ENCODE measurements at regions not wholly inside any gene's neighbourhood (a gene's known extent, or its start where the extent isn't known, plus 50 kb on each side); places are given as distances from the start of the nearest gene placed in this dataset.
"Not testable (repeated sequence)": the region's sequence is repeated elsewhere in the genome, so short reads cannot be mapped to it uniquely, and the experiment has no call there.

GRCh38 chrX:87098477-87098876, 419.1 kb upstream of the KLHL4 start:
- DNase-seq = no peak

- DNase-seq = no peak
Measured at GRCh38 chrX:87105131-87105530, 412.5 kb upstream of the KLHL4 start.

DNA sequence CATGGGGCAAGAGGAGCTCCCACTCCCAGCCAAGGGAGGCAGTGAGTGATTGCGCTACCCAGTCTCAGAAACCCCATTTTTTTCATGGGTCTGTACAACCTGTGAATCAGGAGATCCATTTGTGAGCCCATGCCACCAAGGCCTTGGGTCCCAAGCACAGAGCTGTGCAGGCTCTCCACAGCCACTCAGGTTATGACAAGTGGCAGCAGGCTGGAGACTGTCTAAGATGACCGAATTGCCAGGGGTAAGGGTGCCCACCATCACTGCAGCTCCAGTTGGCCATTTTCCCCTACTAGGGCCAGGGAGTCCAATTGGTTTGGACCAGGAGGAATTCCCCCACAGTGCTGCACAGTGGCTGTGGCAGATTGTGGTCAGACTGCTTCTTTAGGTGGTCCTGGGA, 407.5 kb upstream of the KLHL4 start:
- no peak for DNase-seq

DNA sequence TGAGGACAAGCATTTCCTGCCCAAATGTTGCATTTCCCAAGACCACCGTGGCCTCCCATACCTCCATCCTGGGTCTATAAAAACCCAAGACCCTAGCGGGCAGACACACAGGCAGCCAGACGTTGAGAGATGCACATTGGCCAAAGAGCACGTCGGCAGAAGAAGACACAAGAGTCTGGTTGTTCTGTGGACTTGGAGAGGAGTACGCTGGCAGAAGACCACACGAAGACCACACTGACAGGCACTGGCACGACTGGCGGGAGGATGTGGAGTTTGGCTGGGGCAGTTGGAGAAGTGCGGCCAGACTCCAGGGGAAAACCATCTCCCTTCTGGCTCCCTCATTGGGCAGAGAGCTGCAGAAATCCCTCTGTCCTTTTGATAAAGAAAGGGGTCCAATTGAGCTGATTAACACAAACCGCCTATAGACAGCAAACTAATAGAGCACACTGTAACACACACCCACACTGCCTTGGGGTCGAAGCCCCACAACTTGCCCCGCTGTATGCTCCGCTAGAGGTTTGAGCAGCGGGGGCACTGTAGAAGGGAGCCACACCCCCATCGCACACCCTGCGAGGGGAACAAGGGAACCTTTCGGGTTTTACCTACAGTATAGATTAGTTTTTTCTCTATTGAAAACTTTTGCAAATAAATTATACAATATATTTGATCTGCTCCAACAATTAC, 376.7 kb upstream of the KLHL4 start:
- DNase-seq = no peak

- DNase-seq = no peak
Measured at GRCh38 chrX:87160435-87161010, 357.1 kb upstream of the KLHL4 start.

- DNase-seq = no peak
Measured at GRCh38 chrX:87167841-87168240, 349.8 kb upstream of the KLHL4 start.

DNA sequence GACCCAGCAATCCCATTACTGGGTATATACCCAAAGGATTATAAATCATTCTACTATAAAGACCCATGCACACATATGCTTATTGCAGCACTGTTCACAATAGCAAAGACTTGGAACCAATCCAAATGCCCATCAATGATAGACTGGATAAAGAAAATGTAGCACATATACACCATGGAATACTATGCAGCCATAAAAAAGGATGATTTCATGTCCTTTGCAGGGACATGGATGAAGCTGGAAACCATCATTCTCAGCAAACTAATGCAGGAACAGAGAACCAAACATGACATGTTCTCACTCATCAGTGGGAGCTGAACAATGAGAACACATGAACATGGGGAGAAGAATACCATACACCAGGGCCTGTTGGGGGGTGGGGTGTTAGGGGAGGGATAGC, 339.6 kb upstream of the KLHL4 start:
- not testable (repeated sequence) for DNase-seq
